ENCODE measurements at regions not wholly inside any gene's neighbourhood (a gene's known extent, or its start where the extent isn't known, plus 50 kb on each side); places are given as distances from the start of the nearest gene placed in this dataset.

GRCh38 chr3:174639970-174640369 lies 219.2 kb upstream of the NAALADL2 start:
- Histone ChIP-seq H3K4me1 (replicated peaks in 1 of 4; ENCODE audit: control insufficient read depth in 3 of 4, insufficient read depth in 4 of 4, low read length in 3 of 4) (peaks cover 0 to 3% (median 0%) of the 10 kb centered on the region in 4 experiments; a peak in 1 of 7 replicates), H2BK120ac (replicated peaks; ENCODE audit: low read depth, low read length) (no peak overlapping the region), H3K27me3 (replicated peaks in 1 of 4; ENCODE audit: control insufficient read depth in 3 of 4, extremely low read depth in 1 of 4, insufficient read depth in 3 of 4, low read length in 3 of 4) (no peaks in the 10 kb centered on the region), H4K20me1 (replicated peaks in 1 of 2; ENCODE audit: control insufficient read depth in 1 of 2, insufficient read depth in 2 of 2, low read length in 2 of 2) (no peaks in the 10 kb centered on the region), H3K23me2 (ENCODE audit: low read depth, low read length) (no peaks in the 10 kb centered on the region), H3K79me1 (ENCODE audit: low read depth, low read length) (no peaks in the 10 kb centered on the region), H3K9me3 (ENCODE audit: insufficient read depth in 2 of 2, low read depth in 1 of 2, low read length in 1 of 2) (no peaks in the 10 kb centered on the region; a peak in 1 of 4 replicates), H4K5ac (ENCODE audit: insufficient read length, low read depth, low read length) (no peak overlapping the region), H3K9ac (replicated peaks in 1 of 4; ENCODE audit: extremely low read depth in 1 of 4, low read depth in 3 of 4, low read length in 3 of 4) (no peak overlapping the region), H2AFZ (ENCODE audit: low read length) (peak overlapping the region; percentile 42), H3K4me2 (ENCODE audit: insufficient read depth in 1 of 2, low read depth in 2 of 2, low read length in 2 of 2) (no peak overlapping the region), H3K4me3 (ENCODE audit: extremely low read depth in 1 of 4, insufficient read depth in 2 of 4, low read depth in 3 of 4, low read length in 4 of 4) (no peak overlapping the region), H3K36me3 (ENCODE audit: control insufficient read depth in 2 of 4, insufficient read depth in 4 of 4, low read length in 3 of 4) (no peaks in the 10 kb centered on the region), H3K14ac (ENCODE audit: insufficient read length) (no peak overlapping the region), H3K4ac (replicated peaks; ENCODE audit: insufficient read length, low read depth, low read length) (no peak overlapping the region), H2BK20ac (ENCODE audit: low read length) (no peak overlapping the region), H2BK5ac (ENCODE audit: low read depth, low read length) (no peak overlapping the region), H3K79me2 (ENCODE audit: control insufficient read depth in 1 of 2, insufficient read depth in 2 of 2, low read length in 2 of 2) (no peaks in the 10 kb centered on the region), H3K18ac (ENCODE audit: extremely low read depth, low read length) (no peak overlapping the region), H2AK5ac (ENCODE audit: low read depth, low read length) (no peak overlapping the region), H4K8ac (ENCODE audit: extremely low read depth, insufficient read depth, low read length) (no peak overlapping the region), H3K23ac (ENCODE audit: insufficient read length) (no peak overlapping the region), H3K27ac (ENCODE audit: low read depth, low read length) (no peak overlapping the region), H2BK15ac (ENCODE audit: low read length) (no peak overlapping the region), H4K91ac (replicated peaks; ENCODE audit: insufficient read length, low read length) (no peak overlapping the region), H3K56ac (replicated peaks; ENCODE audit: insufficient read length, low read depth, low read length) (no peak overlapping the region), H2BK12ac (ENCODE audit: low read depth, low read length) (no peak overlapping the region; the same call in 1 of the 2 replicates)
- ChIA-PET POLR2A (ENCODE audit: partially characterized antibody) (interaction anchor here (1.6 kb wide), 1 partner anchor 99 kb away, joined by 3 read pairs; no protein-coding TSS in a partner anchor), CTCF (ENCODE audit: partially characterized antibody) (interaction anchor here (0.8 to 1.5 kb wide), 4 partner anchors 9 to 105 kb away, joined by 3 read pairs; no protein-coding TSS in a partner anchor)
- DNase-seq (ENCODE audit: low read depth in 1 of 2, low spot score in 2 of 2) = no peak
- no peak for FAIRE-seq
- WGBS, 2 experiments (ENCODE audit: extremely low coverage in 1 of 2, insufficient coverage in 1 of 2, insufficient read length in 1 of 2, insufficient replicate concordance in 2 of 2, low coverage in 1 of 2, low lambda C conversion rate in 2 of 2, missing lambda C conversion rate in 1 of 2) = 86% methylated on average over 3 of the region's 3 CpGs; no CpG with 5 or more reads in 1 of the 2 experiments
- no peak for TF ChIP-seq TBP (IDR thresholded peaks at IDR 0.05; ENCODE audit: low read depth, low read length)
- no peak for TF ChIP-seq SP1 (IDR thresholded peaks at IDR 0.05; ENCODE audit: low read depth, low read length)
- TF ChIP-seq POLR2AphosphoS5 (IDR thresholded peaks at IDR 0.05; ENCODE audit: low read depth, low read length) = no peak
- TF ChIP-seq POU5F1 (IDR thresholded peaks at IDR 0.05; ENCODE audit: low read depth, low read length) = no peak
- no peak for TF ChIP-seq JUN (IDR thresholded peaks at IDR 0.05; ENCODE audit: low read depth, low read length)
- TF ChIP-seq KDM4A (IDR thresholded peaks at IDR 0.05; ENCODE audit: low read depth, low read length, severe bottlenecking) = no peak
- no peak for TF ChIP-seq POLR2A (IDR thresholded peaks at IDR 0.05; ENCODE audit: control extremely low read depth in 1 of 2, low read depth in 2 of 2, low read length in 2 of 2)
- TF ChIP-seq SRF (IDR thresholded peaks at IDR 0.05; ENCODE audit: low read depth, low read length) = no peak
- TF ChIP-seq SUZ12 (IDR thresholded peaks at IDR 0.05; ENCODE audit: low read length) = no peak
- no peak for TF ChIP-seq RNF2 (IDR thresholded peaks at IDR 0.05; ENCODE audit: borderline replicate concordance, low read depth, low read length, missing control alignments, poor library complexity, severe bottlenecking)
- no peak for TF ChIP-seq SIRT6 (IDR thresholded peaks at IDR 0.05; ENCODE audit: low read length)
- no peak for TF ChIP-seq TEAD4 (IDR thresholded peaks at IDR 0.05; ENCODE audit: low read depth, low read length)
- TF ChIP-seq CBX8 (IDR thresholded peaks at IDR 0.05; ENCODE audit: borderline replicate concordance, low read depth, low read length) = no peak
